Fibroblast of lung (primary cell): ENCODE measurements at regions not wholly inside any gene's neighbourhood (a gene's known extent, or its start where the extent isn't known, plus 50 kb on each side); places are given as distances from the start of the nearest gene placed in this dataset.
A peak's percentile ranks its signal among the peaks of the same experiment; 100 is the strongest.

Experiments used
- DNase-seq, 2 donors: peaks; one replicate each; pipeline versions ENCODE4 v3.0.0 to v3.0.0-alpha.2; 2010; ENCODE audit warnings: low read depth in 2 of 2
- H2AFZ ChIP-seq: 2 replicates; pipeline ENCODE4 v1.5.1; 2012; ENCODE audit warnings: low read length, control low read depth, inconsistent platforms
- H3K27ac ChIP-seq: 2 replicates; pipeline ENCODE4 v1.5.1; 2011; ENCODE audit warnings: low read length, control low read depth; ENCODE audit not compliant: insufficient read depth
- H3K27me3 ChIP-seq: 2 replicates; pipeline ENCODE4 v1.5.1; 2011; ENCODE audit warnings: mild to moderate bottlenecking, low read length; ENCODE audit not compliant: control insufficient read depth, insufficient read depth
- H3K36me3 ChIP-seq: 2 replicates; pipeline ENCODE4 v1.5.1; 2011; ENCODE audit warnings: low read length; ENCODE audit not compliant: control insufficient read depth, insufficient read depth
- H3K4me1 ChIP-seq: 2 replicates; pipeline ENCODE4 v1.5.1; 2011; ENCODE audit warnings: low read length; ENCODE audit not compliant: control insufficient read depth, insufficient read depth; ENCODE audit errors: extremely low read depth
- H3K4me2 ChIP-seq: 2 replicates; pipeline ENCODE4 v1.5.1; 2011; ENCODE audit warnings: low read length, control low read depth; ENCODE audit not compliant: insufficient read depth; ENCODE audit errors: extremely low read depth
- H3K4me3 ChIP-seq, 4 experiments: fragments of 200-600 bp in 1 of 4; sonication (generic) in 1 of 4; replicated peaks in 1 of 4; 2 replicates each; pipeline ENCODE4 v1.5.1; 2011 to 2016; ENCODE audit warnings: low read length in 4 of 4, low read depth in 3 of 4, mild to moderate bottlenecking in 3 of 4, control low read depth in 2 of 4, inconsistent platforms in 1 of 4, mixed read lengths in 1 of 4; ENCODE audit not compliant: insufficient read depth in 1 of 4; ENCODE audit errors: control extremely low read depth in 1 of 4
- H3K79me2 ChIP-seq: 2 replicates; pipeline ENCODE4 v1.5.1; 2012; ENCODE audit warnings: mild to moderate bottlenecking, low read length, inconsistent platforms; ENCODE audit not compliant: control insufficient read depth, insufficient read depth
- H3K9ac ChIP-seq: 2 replicates; pipeline ENCODE4 v1.5.1; 2011; ENCODE audit warnings: mild to moderate bottlenecking, low read length, control low read depth; ENCODE audit not compliant: insufficient read depth
- H3K9me3 ChIP-seq: 2 replicates; pipeline ENCODE4 v1.5.1; 2012; ENCODE audit warnings: low read depth, low read length; ENCODE audit not compliant: control insufficient read depth, insufficient read depth
- H4K20me1 ChIP-seq: 2 replicates; pipeline ENCODE4 v1.5.1; 2011; ENCODE audit warnings: low read length; ENCODE audit not compliant: control insufficient read depth, insufficient read depth; ENCODE audit errors: extremely low read depth
- EZH2 ChIP-seq: IDR thresholded peaks from 2 replicates; pipeline ENCODE4 v1.5.1; 2012; ENCODE audit warnings: low read length, control low read depth, mild to moderate bottlenecking; ENCODE audit errors: missing control alignments
- TF ChIP-seq, protein P1 (sequence below), 2 donors: IDR thresholded peaks in 1 of 2; conservative IDR thresholded peaks in 1 of 2; 1 replicate in 1 of 2; 2 replicates in 1 of 2; pipeline ENCODE4 v1.5.1; 2011 to 2012; ENCODE audit warnings: low read length in 2 of 2, control low read depth in 1 of 2, inconsistent platforms in 1 of 2, low read depth in 1 of 2, mild to moderate bottlenecking in 1 of 2

DNA sequence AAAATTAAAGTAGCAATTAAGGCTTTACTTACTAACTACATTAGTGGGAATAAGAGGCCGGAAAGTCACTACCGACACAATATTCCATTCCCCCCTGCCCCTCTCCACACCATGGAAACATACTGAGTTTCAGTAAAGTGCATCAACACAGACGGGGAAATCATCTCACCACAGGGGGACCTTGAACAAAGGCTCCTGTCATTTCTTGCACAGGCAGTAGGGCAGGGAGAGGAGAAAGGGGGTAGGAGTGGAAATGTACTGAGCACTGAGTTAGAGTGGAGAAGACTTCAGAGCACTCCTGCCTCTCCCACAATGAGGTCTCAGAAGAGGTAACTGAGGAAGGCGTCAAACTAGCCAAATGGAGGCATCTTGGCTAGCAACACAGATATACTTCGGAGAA is 1426.9 kb upstream of the EYS start:
- Histone ChIP-seq H4K20me1 (no peaks in the 10 kb centered on the region), H3K79me2 (no peaks in the 10 kb centered on the region), H3K4me2 (no peak overlapping the region), H3K27me3 (no peaks in the 10 kb centered on the region), H3K27ac (no peak overlapping the region), H3K9me3 (peaks cover 2% of the 10 kb centered on the region), H2AFZ (no peak overlapping the region), H3K4me1 (no peaks in the 10 kb centered on the region), H3K9ac (no peak overlapping the region), H3K4me3 (no peak overlapping the region), H3K36me3 (no peaks in the 10 kb centered on the region)
- TF ChIP-seq, protein P1, sequence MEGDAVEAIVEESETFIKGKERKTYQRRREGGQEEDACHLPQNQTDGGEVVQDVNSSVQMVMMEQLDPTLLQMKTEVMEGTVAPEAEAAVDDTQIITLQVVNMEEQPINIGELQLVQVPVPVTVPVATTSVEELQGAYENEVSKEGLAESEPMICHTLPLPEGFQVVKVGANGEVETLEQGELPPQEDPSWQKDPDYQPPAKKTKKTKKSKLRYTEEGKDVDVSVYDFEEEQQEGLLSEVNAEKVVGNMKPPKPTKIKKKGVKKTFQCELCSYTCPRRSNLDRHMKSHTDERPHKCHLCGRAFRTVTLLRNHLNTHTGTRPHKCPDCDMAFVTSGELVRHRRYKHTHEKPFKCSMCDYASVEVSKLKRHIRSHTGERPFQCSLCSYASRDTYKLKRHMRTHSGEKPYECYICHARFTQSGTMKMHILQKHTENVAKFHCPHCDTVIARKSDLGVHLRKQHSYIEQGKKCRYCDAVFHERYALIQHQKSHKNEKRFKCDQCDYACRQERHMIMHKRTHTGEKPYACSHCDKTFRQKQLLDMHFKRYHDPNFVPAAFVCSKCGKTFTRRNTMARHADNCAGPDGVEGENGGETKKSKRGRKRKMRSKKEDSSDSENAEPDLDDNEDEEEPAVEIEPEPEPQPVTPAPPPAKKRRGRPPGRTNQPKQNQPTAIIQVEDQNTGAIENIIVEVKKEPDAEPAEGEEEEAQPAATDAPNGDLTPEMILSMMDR (conservative IDR thresholded peaks at IDR 0.05 in 1 of 2, IDR thresholded peaks at IDR 0.05 in 1 of 2; ENCODE audit: low read depth in 1 of 2, low read length in 2 of 2) = no peak
- no peak for TF ChIP-seq EZH2
- DNase-seq = no peak

DNA sequence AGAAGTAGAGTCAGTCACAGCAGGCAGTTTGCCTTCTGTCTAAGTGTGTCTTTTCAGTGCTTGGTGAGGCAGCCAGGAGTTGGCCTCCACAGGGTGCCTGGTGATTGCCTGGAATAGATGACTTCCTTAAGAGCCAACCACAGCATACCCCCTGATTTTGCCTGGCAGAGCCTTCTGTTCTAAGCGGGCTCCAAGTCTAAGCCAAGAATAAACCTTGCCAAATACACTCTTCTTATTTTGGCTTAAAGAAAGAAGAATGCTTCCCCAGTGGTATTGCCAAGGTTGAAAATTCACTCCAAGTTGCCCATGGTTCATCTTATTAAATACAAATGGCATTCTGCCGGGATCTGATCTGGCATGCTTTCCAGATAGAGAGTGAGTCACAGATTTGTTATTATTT is 1424.8 kb upstream of the EYS start:
- H3K4me2 ChIP-seq = no peak overlapping the region
- no peaks in the 10 kb centered on the region for H3K79me2 ChIP-seq
- no peak overlapping the region for H3K27ac ChIP-seq
- H3K4me3 ChIP-seq = no peak overlapping the region
- peaks cover 2% of the 10 kb centered on the region for H3K9me3 ChIP-seq
- no peaks in the 10 kb centered on the region for H3K36me3 ChIP-seq
- H2AFZ ChIP-seq = no peak overlapping the region
- no peaks in the 10 kb centered on the region for H3K27me3 ChIP-seq
- H4K20me1 ChIP-seq = no peaks in the 10 kb centered on the region
- TF ChIP-seq, protein P1 (conservative IDR thresholded peaks at IDR 0.05 in 1 of 2, IDR thresholded peaks at IDR 0.05 in 1 of 2; ENCODE audit: low read depth in 1 of 2, low read length in 2 of 2) = no peak
- TF ChIP-seq EZH2 = no peak
- no peaks in the 10 kb centered on the region for H3K4me1 ChIP-seq
- DNase-seq = peak; percentile 34 to 76
- no peak overlapping the region for H3K9ac ChIP-seq

DNA sequence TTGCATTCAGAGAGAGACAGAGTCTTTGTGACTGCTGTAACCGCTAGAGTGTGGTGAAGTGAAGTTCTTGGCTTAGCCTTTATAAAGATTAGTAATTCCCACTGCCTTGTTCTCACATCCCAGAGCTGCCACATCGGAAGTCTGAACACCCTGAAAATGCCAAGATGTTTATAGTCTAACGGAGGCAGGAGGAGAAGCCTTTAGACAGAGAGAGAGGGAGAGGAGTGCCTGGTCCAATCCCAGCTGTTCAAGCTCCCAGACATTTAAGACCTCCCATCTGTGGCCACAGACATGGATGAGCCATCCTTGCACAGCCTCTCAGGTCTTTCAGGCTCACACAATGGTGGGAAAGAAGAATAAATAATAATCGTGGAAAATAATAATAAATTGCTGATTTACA is 1422.8 kb upstream of the EYS start:
- H4K20me1 ChIP-seq = no peaks in the 10 kb centered on the region
- H3K79me2 ChIP-seq = no peaks in the 10 kb centered on the region
- H3K4me2 ChIP-seq = no peak overlapping the region
- no peak overlapping the region for H2AFZ ChIP-seq
- no peak overlapping the region for H3K9ac ChIP-seq
- no peak for TF ChIP-seq EZH2
- TF ChIP-seq, protein P1 (conservative IDR thresholded peaks at IDR 0.05 in 1 of 2, IDR thresholded peaks at IDR 0.05 in 1 of 2; ENCODE audit: low read depth in 1 of 2, low read length in 2 of 2) = no peak
- no peak overlapping the region for H3K4me3 ChIP-seq
- H3K4me1 ChIP-seq = no peaks in the 10 kb centered on the region
- no peak overlapping the region for H3K27ac ChIP-seq
- H3K27me3 ChIP-seq = no peaks in the 10 kb centered on the region
- H3K36me3 ChIP-seq = no peaks in the 10 kb centered on the region
- H3K9me3 ChIP-seq = no peaks in the 10 kb centered on the region
- DNase-seq = peak in 1 of 2 donors; percentile 2
